OCI-LY3 (cell line): ENCODE measurements at regions not wholly inside any gene's neighbourhood (a gene's known extent, or its start where the extent isn't known, plus 50 kb on each side); places are given as distances from the start of the nearest gene placed in this dataset.

Experiments
- H2AFZ ChIP-seq: fragments of 200-600, 300-600 bp; shearing (Covaris generic); 2 replicates; pipeline ENCODE4 v1.6.0; 2014; ENCODE audit warnings: antibody characterized with exemption, low read depth, low read length
- H3K27ac ChIP-seq: fragments of 200-600, 300-600 bp; sonication (generic); 2 replicates; pipeline ENCODE4 v1.5.1; 2014; ENCODE audit warnings: mild to moderate bottlenecking, low read length, moderate library complexity, mixed read lengths
- H3K27me3 ChIP-seq: fragments of 200-600, 300-600 bp; sonication (generic); 2 replicates; pipeline ENCODE4 v1.6.1; 2014; ENCODE audit warnings: low read depth, low read length, mixed read lengths
- H3K36me3 ChIP-seq: fragments of 200-600, 300-600 bp; sonication (generic); replicated peaks from 2 replicates; pipeline ENCODE3; 2014; ENCODE audit warnings: low read depth, low read length, mixed read lengths
- H3K4me1 ChIP-seq: fragments of 300-600, 200-600 bp; sonication (generic); 2 replicates; pipeline ENCODE4 v1.6.1; 2014; ENCODE audit warnings: low read length, mixed read lengths
- H3K4me2 ChIP-seq: fragments of 200-600, 300-600 bp; sonication (generic); 2 replicates; pipeline ENCODE4 v1.6.1; 2014; ENCODE audit warnings: low read length, mixed read lengths
- H3K4me3 ChIP-seq: fragments of 300-600, 200-600 bp; sonication (generic); 2 replicates; pipeline ENCODE4 v1.5.1; 2014; ENCODE audit warnings: antibody characterized with exemption, mild to moderate bottlenecking, low read length, moderate library complexity
- H3K79me2 ChIP-seq: fragments of 300-600, 200-600 bp; shearing (Covaris generic); 2 replicates; pipeline ENCODE4 v1.6.1; 2014; ENCODE audit warnings: mild to moderate bottlenecking, low read length, mixed read lengths
- H3K9ac ChIP-seq: fragments of 300-600, 200-600 bp; shearing (Covaris generic); 2 replicates; pipeline ENCODE4 v1.6.0; 2014; ENCODE audit warnings: mild to moderate bottlenecking, low read length, moderate library complexity
- H3K9me3 ChIP-seq: fragments of 200-600, 300-600 bp; shearing (Covaris generic); 2 replicates; pipeline ENCODE4 v1.6.1; 2014; ENCODE audit warnings: low read length, mixed read lengths; ENCODE audit not compliant: insufficient read depth
- H4K20me1 ChIP-seq: fragments of 200-600, 300-600 bp; sonication (generic); 2 replicates; pipeline ENCODE4 v1.6.1; 2016; ENCODE audit warnings: low read length, mixed read lengths; ENCODE audit not compliant: insufficient read depth
- EZH2phosphoT487 ChIP-seq: fragments of 200-600 bp; shearing (Covaris generic); IDR thresholded peaks from 2 replicates; pipeline ENCODE4 v1.6.1; 2018; ENCODE audit warnings: antibody characterized with exemption, mixed run types, low read depth
- TF ChIP-seq, protein P1 (sequence below): fragments of 200-600, 300-600 bp; sonication (generic); IDR thresholded peaks from 2 replicates; pipeline ENCODE4 v1.5.1; 2014; ENCODE audit warnings: antibody characterized with exemption, low read length, low read depth

DNA sequence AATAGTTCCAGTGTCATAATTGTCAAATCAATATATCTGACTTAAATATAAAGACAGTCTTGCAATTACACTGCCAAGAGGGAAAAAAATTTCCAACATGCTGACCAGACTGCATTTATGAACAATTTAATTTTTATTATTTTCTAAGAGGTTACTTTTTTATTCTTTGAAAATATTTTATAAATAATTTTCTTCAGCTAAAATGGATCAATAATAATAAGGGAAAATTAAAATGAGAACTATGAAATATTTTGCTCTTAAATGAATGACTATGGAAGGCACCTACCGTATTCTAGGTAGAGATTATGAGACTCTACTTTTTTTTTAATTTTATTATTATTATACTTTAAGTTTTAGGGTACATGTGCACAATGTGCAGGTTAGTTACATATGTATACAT, 1032.5 kb upstream of the LRRN3 start:
- H3K9me3 ChIP-seq, result no peaks in the 10 kb centered on the region
- no peaks in the 10 kb centered on the region for H3K36me3 ChIP-seq
- H3K27me3 ChIP-seq, result no peaks in the 10 kb centered on the region
- no peak overlapping the region for H2AFZ ChIP-seq
- no peak overlapping the region for H3K27ac ChIP-seq
- H3K9ac ChIP-seq, result no peak overlapping the region
- no peak overlapping the region for H3K4me3 ChIP-seq
- no peak overlapping the region for H3K4me2 ChIP-seq
- no peaks in the 10 kb centered on the region for H4K20me1 ChIP-seq
- H3K79me2 ChIP-seq, result no peaks in the 10 kb centered on the region
- TF ChIP-seq EZH2phosphoT487, result no peak
- TF ChIP-seq, protein P1, sequence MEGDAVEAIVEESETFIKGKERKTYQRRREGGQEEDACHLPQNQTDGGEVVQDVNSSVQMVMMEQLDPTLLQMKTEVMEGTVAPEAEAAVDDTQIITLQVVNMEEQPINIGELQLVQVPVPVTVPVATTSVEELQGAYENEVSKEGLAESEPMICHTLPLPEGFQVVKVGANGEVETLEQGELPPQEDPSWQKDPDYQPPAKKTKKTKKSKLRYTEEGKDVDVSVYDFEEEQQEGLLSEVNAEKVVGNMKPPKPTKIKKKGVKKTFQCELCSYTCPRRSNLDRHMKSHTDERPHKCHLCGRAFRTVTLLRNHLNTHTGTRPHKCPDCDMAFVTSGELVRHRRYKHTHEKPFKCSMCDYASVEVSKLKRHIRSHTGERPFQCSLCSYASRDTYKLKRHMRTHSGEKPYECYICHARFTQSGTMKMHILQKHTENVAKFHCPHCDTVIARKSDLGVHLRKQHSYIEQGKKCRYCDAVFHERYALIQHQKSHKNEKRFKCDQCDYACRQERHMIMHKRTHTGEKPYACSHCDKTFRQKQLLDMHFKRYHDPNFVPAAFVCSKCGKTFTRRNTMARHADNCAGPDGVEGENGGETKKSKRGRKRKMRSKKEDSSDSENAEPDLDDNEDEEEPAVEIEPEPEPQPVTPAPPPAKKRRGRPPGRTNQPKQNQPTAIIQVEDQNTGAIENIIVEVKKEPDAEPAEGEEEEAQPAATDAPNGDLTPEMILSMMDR, result no peak
- H3K4me1 ChIP-seq, result peaks cover 6% of the 10 kb centered on the region

DNA sequence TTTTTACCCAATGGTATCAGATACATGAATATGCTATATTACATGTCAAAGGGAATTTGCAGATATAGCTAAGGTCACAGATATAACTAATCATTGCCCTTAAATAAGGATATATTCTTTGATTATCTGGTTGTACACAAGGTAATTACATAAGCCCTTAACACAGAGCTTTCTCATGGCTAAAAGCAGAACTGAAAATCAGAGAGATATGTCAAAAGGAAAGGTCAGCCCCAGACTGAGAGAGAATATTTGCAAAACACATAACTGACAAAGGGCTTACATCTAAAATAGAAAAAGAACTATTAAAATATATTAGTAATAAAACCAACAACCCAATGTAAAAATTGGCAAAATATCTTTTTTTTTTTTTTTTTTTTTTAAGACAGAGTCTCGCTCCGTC, 1029.5 kb upstream of the LRRN3 start:
- Histone ChIP-seq H3K36me3 (no peaks in the 10 kb centered on the region), H3K4me3 (no peak overlapping the region), H3K27me3 (no peaks in the 10 kb centered on the region), H3K27ac (no peak overlapping the region), H3K9me3 (no peaks in the 10 kb centered on the region), H4K20me1 (no peaks in the 10 kb centered on the region), H3K9ac (no peak overlapping the region), H3K4me2 (no peak overlapping the region), H3K4me1 (peaks cover 6% of the 10 kb centered on the region), H3K79me2 (no peaks in the 10 kb centered on the region), H2AFZ (no peak overlapping the region)
- TF ChIP-seq, protein P1, result no peak
- no peak for TF ChIP-seq EZH2phosphoT487

DNA sequence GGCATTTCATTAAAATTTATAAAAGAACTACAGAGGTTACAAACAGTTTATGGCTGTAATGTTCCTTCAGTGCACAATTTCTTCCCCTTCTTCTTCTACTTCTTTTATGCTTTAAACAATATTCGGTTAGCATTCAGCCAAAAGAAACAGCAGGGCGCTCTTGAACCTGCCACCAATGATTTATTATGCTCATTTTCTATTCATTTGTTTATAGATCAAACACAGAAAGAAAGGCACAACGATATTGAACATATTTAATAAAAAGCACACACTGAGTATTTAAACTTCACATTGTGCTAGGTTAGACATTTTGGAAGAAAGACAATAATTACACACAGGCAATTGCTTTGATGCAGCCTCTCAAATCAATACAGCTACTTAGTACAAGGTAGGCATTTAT, 1025.8 kb upstream of the LRRN3 start:
- H3K27ac ChIP-seq, result no peak overlapping the region
- TF ChIP-seq EZH2phosphoT487, result no peak
- TF ChIP-seq, protein P1, result no peak
- no peak overlapping the region for H3K4me2 ChIP-seq
- H3K79me2 ChIP-seq, result no peaks in the 10 kb centered on the region
- no peaks in the 10 kb centered on the region for H4K20me1 ChIP-seq
- H2AFZ ChIP-seq, result no peak overlapping the region
- no peaks in the 10 kb centered on the region for H3K36me3 ChIP-seq
- H3K4me3 ChIP-seq, result no peak overlapping the region
- H3K9me3 ChIP-seq, result no peaks in the 10 kb centered on the region
- H3K27me3 ChIP-seq, result no peaks in the 10 kb centered on the region
- peaks cover 6% of the 10 kb centered on the region for H3K4me1 ChIP-seq
- H3K9ac ChIP-seq, result no peak overlapping the region

DNA sequence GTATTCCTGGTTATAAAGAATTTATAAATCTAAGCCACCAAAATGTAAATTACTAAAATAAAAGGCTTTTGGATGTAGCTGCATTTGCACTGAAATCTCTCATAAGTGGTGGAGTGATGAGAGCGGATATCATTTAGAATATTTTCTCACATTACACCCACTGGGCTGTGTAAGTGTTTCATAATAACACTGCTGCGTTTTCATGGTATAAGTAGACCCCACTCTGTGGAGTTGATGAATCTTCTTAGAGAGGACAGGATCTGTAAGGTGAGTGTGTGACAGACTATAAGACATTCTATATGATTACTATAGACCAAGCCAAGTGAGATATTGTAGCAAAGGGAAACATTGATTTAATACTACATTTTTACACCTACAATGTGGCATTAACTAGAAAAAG, 1024.1 kb upstream of the LRRN3 start:
- Histone ChIP-seq H3K9me3 (no peaks in the 10 kb centered on the region), H3K79me2 (no peaks in the 10 kb centered on the region), H3K9ac (no peak overlapping the region), H3K27ac (no peak overlapping the region), H3K27me3 (no peaks in the 10 kb centered on the region), H3K4me2 (no peak overlapping the region), H3K4me1 (no peaks in the 10 kb centered on the region), H3K4me3 (no peak overlapping the region), H4K20me1 (no peaks in the 10 kb centered on the region), H2AFZ (no peak overlapping the region), H3K36me3 (no peaks in the 10 kb centered on the region)
- TF ChIP-seq EZH2phosphoT487, result no peak
- TF ChIP-seq, protein P1, result no peak
